Mesenchymal stem cell (in vitro differentiated cells and primary cell): ENCODE measurements at regions not wholly inside any gene's neighbourhood (a gene's known extent, or its start where the extent isn't known, plus 50 kb on each side); places are given as distances from the start of the nearest gene placed in this dataset.

ENCODE experiments used
- DNase-seq: peaks from one replicate; pipeline ENCODE4 v3.0.0-alpha.2; 2013
- H2AFZ ChIP-seq: one replicate; pipeline ENCODE4 v1.6.1; 2013; ENCODE audit warnings: low read depth, mild to moderate bottlenecking, control low read depth, inconsistent platforms, low read length, moderate library complexity
- H2AK5ac ChIP-seq: 2 replicates; pipeline ENCODE4 v1.6.1; 2013; ENCODE audit warnings: low read length, moderate library complexity, mild to moderate bottlenecking, inconsistent platforms; ENCODE audit not compliant: severe bottlenecking
- H2BK120ac ChIP-seq: one replicate; pipeline ENCODE4 v1.6.1; 2013; ENCODE audit warnings: low read depth, mild to moderate bottlenecking, inconsistent platforms, low read length, moderate library complexity
- H2BK12ac ChIP-seq, 2 experiments: one replicate each; pipeline ENCODE4 v1.6.1; 2013; ENCODE audit warnings: inconsistent platforms in 2 of 2, low read length in 2 of 2, mild to moderate bottlenecking in 2 of 2, moderate library complexity in 2 of 2, control low read depth in 1 of 2
- H2BK15ac ChIP-seq: one replicate; pipeline ENCODE4 v1.6.1; 2013; ENCODE audit warnings: mild to moderate bottlenecking, low read depth, inconsistent platforms; ENCODE audit not compliant: poor library complexity, severe bottlenecking
- H2BK5ac ChIP-seq: 2 replicates; pipeline ENCODE4 v1.6.1; 2013; ENCODE audit warnings: low read depth, mild to moderate bottlenecking, low read length, control low read depth, inconsistent platforms; ENCODE audit not compliant: poor library complexity, severe bottlenecking
- H3K14ac ChIP-seq, 2 experiments: one replicate each; pipeline ENCODE4 v1.6.1; 2013; ENCODE audit warnings: inconsistent platforms in 2 of 2, low read length in 2 of 2, control low read depth in 1 of 2, mild to moderate bottlenecking in 1 of 2, moderate library complexity in 1 of 2
- H3K18ac ChIP-seq, 2 experiments: one replicate each; pipeline ENCODE4 v1.6.1; 2013; ENCODE audit warnings: inconsistent platforms in 2 of 2, low read length in 2 of 2, control low read depth in 1 of 2, low read depth in 1 of 2, mild to moderate bottlenecking in 1 of 2
- H3K23ac ChIP-seq, 2 experiments: one replicate each; pipeline ENCODE4 v1.6.1; 2013; ENCODE audit warnings: inconsistent platforms in 2 of 2, low read length in 2 of 2, mild to moderate bottlenecking in 2 of 2, moderate library complexity in 2 of 2, control low read depth in 1 of 2
- H3K27ac ChIP-seq: 2 replicates; pipeline ENCODE4 v1.5.1; 2013; ENCODE audit warnings: mild to moderate bottlenecking, moderate library complexity, low read length, control low read depth, inconsistent platforms; ENCODE audit not compliant: poor library complexity, severe bottlenecking
- H3K27me3 ChIP-seq, 2 experiments: 2 replicates each; pipeline versions ENCODE4 v1.6.1 to v1.7.0; 2013; ENCODE audit warnings: low read length in 2 of 2, mild to moderate bottlenecking in 2 of 2, moderate library complexity in 2 of 2, control low read depth in 1 of 2, inconsistent platforms in 1 of 2; ENCODE audit not compliant: control insufficient read depth in 1 of 2, insufficient read depth in 1 of 2
- H3K36me3 ChIP-seq, 2 experiments: 2 replicates each; pipeline versions ENCODE4 v1.6.1 to v1.7.0; 2013; ENCODE audit warnings: low read length in 2 of 2, control low read depth in 1 of 2, inconsistent platforms in 1 of 2, low read depth in 1 of 2, mild to moderate bottlenecking in 1 of 2; ENCODE audit not compliant: insufficient read depth in 2 of 2, control insufficient read depth in 1 of 2
- H3K4ac ChIP-seq, 2 experiments: one replicate each; pipeline ENCODE4 v1.6.1; 2013; ENCODE audit warnings: inconsistent platforms in 2 of 2, low read length in 2 of 2, mild to moderate bottlenecking in 2 of 2, moderate library complexity in 2 of 2, control low read depth in 1 of 2, low read depth in 1 of 2
- H3K4me1 ChIP-seq: 2 replicates; pipeline ENCODE4 v1.6.1; 2013; ENCODE audit warnings: low read depth, low read length, control low read depth; ENCODE audit not compliant: control insufficient read depth, insufficient read depth
- H3K4me2 ChIP-seq: 2 replicates; pipeline ENCODE4 v1.6.1; 2013; ENCODE audit warnings: low read length, mild to moderate bottlenecking, inconsistent platforms; ENCODE audit not compliant: poor library complexity, severe bottlenecking
- H3K4me3 ChIP-seq, 2 experiments: 2 replicates each; pipeline versions ENCODE4 v1.5.1 to v1.7.0; 2013; ENCODE audit warnings: low read length in 2 of 2, mild to moderate bottlenecking in 2 of 2, control low read depth in 1 of 2, low read depth in 1 of 2; ENCODE audit not compliant: insufficient read depth in 1 of 2
- H3K79me1 ChIP-seq: replicated peaks from 2 replicates; pipeline ENCODE4 v1.6.1; 2013; ENCODE audit warnings: mild to moderate bottlenecking, control low read depth, low read length, inconsistent platforms; ENCODE audit not compliant: poor library complexity, severe bottlenecking
- H3K9ac ChIP-seq: 2 replicates; pipeline ENCODE4 v1.7.0; 2013; ENCODE audit warnings: mild to moderate bottlenecking, low read length, moderate library complexity
- H3K9me3 ChIP-seq: 2 replicates; pipeline ENCODE4 v1.7.0; 2013; ENCODE audit warnings: mild to moderate bottlenecking, low read length; ENCODE audit not compliant: control insufficient read depth
- H4K8ac ChIP-seq: one replicate; pipeline ENCODE4 v1.6.1; 2013; ENCODE audit warnings: inconsistent platforms, mild to moderate bottlenecking, low read length, moderate library complexity
- H4K91ac ChIP-seq: one replicate; pipeline ENCODE4 v1.6.1; 2013; ENCODE audit warnings: mild to moderate bottlenecking, low read length, inconsistent platforms
- WGBS: methylation state at CpG from one replicate; pipeline ENCODE4 v1.1.7; 2013; ENCODE audit warnings: mixed read lengths; 5-methylcytosine and 5-hydroxymethylcytosine counted together

- WGBS: 94% methylated on average over 21 of the region's 21 CpGs
Measured at GRCh38 chr2:128368437-128369107, 49.9 kb upstream of the HS6ST1 start.

GRCh38 chr2:128369108-128369555 lies 50.5 kb upstream of the HS6ST1 start:
- Histone ChIP-seq H2BK15ac (no peak overlapping the region), H3K4ac (no peak overlapping the region), H3K4me1 (peaks cover 48% of the 10 kb centered on the region), H3K27me3 (no peaks in the 10 kb centered on the region), H3K14ac (no peak overlapping the region), H4K91ac (peak overlapping the region; percentile 56), H3K18ac (peak overlapping the region in 1 of 2 experiments; percentile 3), H3K4me2 (no peak overlapping the region), H2BK120ac (no peak overlapping the region), H2BK5ac (no peak overlapping the region), H3K79me1 (no peaks in the 10 kb centered on the region), H3K23ac (no peak overlapping the region), H3K9me3 (no peaks in the 10 kb centered on the region), H3K36me3 (no peaks in the 10 kb centered on the region), H3K27ac (no peak overlapping the region), H2AK5ac (no peak overlapping the region), H2AFZ (no peak overlapping the region), H2BK12ac (peak overlapping the region in 1 of 2 experiments; percentile 60), H4K8ac (no peak overlapping the region), H3K4me3 (no peak overlapping the region), H3K9ac (no peak overlapping the region)
- no peak for DNase-seq
- WGBS: 63% methylated on average over 11 of the region's 12 CpGs

More at GRCh38 chr2:128368437-128369107, 49.9 kb upstream of the HS6ST1 start:
- H4K8ac ChIP-seq: no peak overlapping the region
- no peak overlapping the region for H3K23ac ChIP-seq
- no peak overlapping the region for H3K14ac ChIP-seq
- peaks cover 47% of the 10 kb centered on the region for H3K4me1 ChIP-seq
- H3K9me3 ChIP-seq: no peaks in the 10 kb centered on the region
- H2BK15ac ChIP-seq: no peak overlapping the region
- H3K79me1 ChIP-seq: no peaks in the 10 kb centered on the region
- no peak overlapping the region for H3K4me3 ChIP-seq
- peak overlapping the region in 1 of 2 experiments; percentile 3 for H3K18ac ChIP-seq
- no peaks in the 10 kb centered on the region for H3K36me3 ChIP-seq
- peak overlapping the region; percentile 56 for H4K91ac ChIP-seq
- H2AK5ac ChIP-seq: no peak overlapping the region
- no peak overlapping the region for H2AFZ ChIP-seq
- H2BK12ac ChIP-seq: peak overlapping the region in 1 of 2 experiments; percentile 60
- no peak overlapping the region for H3K4ac ChIP-seq
- no peak overlapping the region for H3K27ac ChIP-seq
- H3K9ac ChIP-seq: no peak overlapping the region
- H2BK120ac ChIP-seq: no peak overlapping the region
- DNase-seq: no peak
- no peak overlapping the region for H3K4me2 ChIP-seq
- H2BK5ac ChIP-seq: no peak overlapping the region
- no peaks in the 10 kb centered on the region for H3K27me3 ChIP-seq

- H3K36me3 ChIP-seq: no peaks in the 10 kb centered on the region
- no peak overlapping the region for H3K9ac ChIP-seq
- H2BK120ac ChIP-seq: no peak overlapping the region
- H2BK5ac ChIP-seq: peak overlapping the region; percentile 36
- H3K23ac ChIP-seq: no peak overlapping the region
- no peak for DNase-seq
- H3K4ac ChIP-seq: peak overlapping the region in 1 of 2 experiments; percentile 24
- peak overlapping the region in 1 of 2 experiments; percentile 65 for H2BK12ac ChIP-seq
- H3K4me3 ChIP-seq: no peak overlapping the region
- no peaks in the 10 kb centered on the region for H3K79me1 ChIP-seq
- 64% methylated on average over 13 of the region's 17 CpGs for WGBS
- peak overlapping the region; percentile 27 for H2AK5ac ChIP-seq
- peak overlapping the region in 1 of 2 experiments; percentile 35 for H3K18ac ChIP-seq
- H4K8ac ChIP-seq: peak overlapping the region; percentile 20
- H3K4me2 ChIP-seq: no peak overlapping the region
- no peak overlapping the region for H4K91ac ChIP-seq
- no peak overlapping the region for H2BK15ac ChIP-seq
- H3K14ac ChIP-seq: peak overlapping the region in 1 of 2 experiments; percentile 2
- H3K9me3 ChIP-seq: no peaks in the 10 kb centered on the region
- peaks cover 48% of the 10 kb centered on the region for H3K4me1 ChIP-seq
- no peaks in the 10 kb centered on the region for H3K27me3 ChIP-seq
- H3K27ac ChIP-seq: no peak overlapping the region
- no peak overlapping the region for H2AFZ ChIP-seq
Measured at GRCh38 chr2:128369602-128370467, 51.2 kb upstream of the HS6ST1 start.
